ENCODE measurements at regions not wholly inside any gene's neighbourhood (a gene's known extent, or its start where the extent isn't known, plus 50 kb on each side); places are given as distances from the start of the nearest gene placed in this dataset.

- no peak for TF ChIP-seq CTCF (conservative IDR thresholded peaks at IDR 0.05 in 1 of 2, IDR thresholded peaks at IDR 0.05 in 1 of 2; ENCODE audit: extremely low read depth in 1 of 2, insufficient read depth in 1 of 2, low read depth in 1 of 2, low read length in 2 of 2)
- TF ChIP-seq EZH2 (IDR thresholded peaks at IDR 0.05; ENCODE audit: borderline replicate concordance, low read length) = no peak
Measured at GRCh38 chr9:103533318-103533717, 538.2 kb downstream of the CYLC2 start.

All from mammary epithelial cell (primary cell).